ENCODE measurements at regions not wholly inside any gene's neighbourhood (a gene's known extent, or its start where the extent isn't known, plus 50 kb on each side); places are given as distances from the start of the nearest gene placed in this dataset.

DNA sequence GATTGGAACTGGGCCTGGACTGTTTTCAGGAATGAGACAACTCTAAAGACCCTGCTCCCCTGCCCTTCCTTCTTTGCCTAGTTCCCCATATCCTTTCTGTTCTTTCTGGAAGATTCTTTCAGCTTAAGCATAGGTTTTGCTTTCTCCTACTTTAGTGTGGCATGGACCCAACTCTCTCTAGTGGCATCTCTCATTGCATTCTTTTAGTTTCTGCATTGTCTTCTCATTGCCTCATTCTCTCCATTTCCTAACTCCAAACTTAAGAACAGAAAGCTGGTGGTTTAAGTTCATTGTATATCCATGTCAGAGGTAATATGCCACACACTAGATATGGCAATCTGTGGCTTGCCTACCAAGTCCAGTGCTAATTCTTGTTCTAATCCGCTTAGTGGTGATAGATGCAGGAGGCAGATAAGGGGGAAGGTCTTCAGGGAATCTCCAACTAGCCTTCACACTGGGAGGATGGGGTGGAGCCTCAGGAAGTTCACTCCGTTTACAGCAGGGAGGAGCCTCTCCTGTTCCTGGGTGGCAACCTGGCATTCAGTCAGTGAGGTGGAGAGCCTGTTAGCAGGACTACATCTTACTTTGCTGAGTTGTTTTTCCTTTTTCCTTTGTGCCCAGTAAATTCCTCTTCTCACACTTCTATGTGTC lies 165.1 kb upstream of the LMNTD1 start:
- H3K4me3 Mint-ChIP-seq = no peak overlapping the region

DNA sequence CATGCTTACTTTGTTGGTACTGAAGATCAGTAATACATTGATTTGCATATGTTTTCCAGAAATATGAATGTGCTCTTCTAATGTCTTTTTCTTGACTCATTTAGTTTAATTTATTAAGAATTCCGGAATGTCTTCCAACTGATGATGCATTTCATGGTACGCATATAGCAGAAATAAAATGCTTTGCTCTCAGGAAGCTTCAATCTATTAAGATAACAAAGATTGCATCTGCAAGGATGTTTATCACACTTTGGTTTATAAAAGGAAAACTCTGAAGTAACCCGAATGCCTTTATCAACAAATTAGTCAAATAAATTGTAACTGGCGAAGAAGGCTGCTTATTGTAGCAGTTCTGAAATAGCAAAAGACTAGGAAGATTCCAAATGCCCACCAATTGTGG lies 166.4 kb upstream of the LMNTD1 start:
- H3K27me3 Mint-ChIP-seq (ENCODE audit: low read depth) = no peaks in the 10 kb centered on the region
- H3K36me3 Mint-ChIP-seq (ENCODE audit: low read depth) = no peaks in the 10 kb centered on the region
- H3K4me3 Mint-ChIP-seq = no peak overlapping the region
- peaks cover 18% of the 10 kb centered on the region for H3K4me1 Mint-ChIP-seq
- TF ChIP-seq, protein P1, sequence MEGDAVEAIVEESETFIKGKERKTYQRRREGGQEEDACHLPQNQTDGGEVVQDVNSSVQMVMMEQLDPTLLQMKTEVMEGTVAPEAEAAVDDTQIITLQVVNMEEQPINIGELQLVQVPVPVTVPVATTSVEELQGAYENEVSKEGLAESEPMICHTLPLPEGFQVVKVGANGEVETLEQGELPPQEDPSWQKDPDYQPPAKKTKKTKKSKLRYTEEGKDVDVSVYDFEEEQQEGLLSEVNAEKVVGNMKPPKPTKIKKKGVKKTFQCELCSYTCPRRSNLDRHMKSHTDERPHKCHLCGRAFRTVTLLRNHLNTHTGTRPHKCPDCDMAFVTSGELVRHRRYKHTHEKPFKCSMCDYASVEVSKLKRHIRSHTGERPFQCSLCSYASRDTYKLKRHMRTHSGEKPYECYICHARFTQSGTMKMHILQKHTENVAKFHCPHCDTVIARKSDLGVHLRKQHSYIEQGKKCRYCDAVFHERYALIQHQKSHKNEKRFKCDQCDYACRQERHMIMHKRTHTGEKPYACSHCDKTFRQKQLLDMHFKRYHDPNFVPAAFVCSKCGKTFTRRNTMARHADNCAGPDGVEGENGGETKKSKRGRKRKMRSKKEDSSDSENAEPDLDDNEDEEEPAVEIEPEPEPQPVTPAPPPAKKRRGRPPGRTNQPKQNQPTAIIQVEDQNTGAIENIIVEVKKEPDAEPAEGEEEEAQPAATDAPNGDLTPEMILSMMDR (IDR thresholded peaks at IDR 0.05; ENCODE audit: unreplicated experiment in 3 of 3) = no peak
- H3K9me3 Mint-ChIP-seq = no peaks in the 10 kb centered on the region
- H3K27ac Mint-ChIP-seq = peak overlapping the region in 1 of 3 experiments; percentile 1

More for the DNA sequence above, 165.1 kb upstream of the LMNTD1 start:
- TF ChIP-seq, protein P1 (IDR thresholded peaks at IDR 0.05; ENCODE audit: unreplicated experiment in 3 of 3) = no peak
- Mint-ChIP-seq H3K27ac (no peak overlapping the region), H3K4me1 (peaks cover 15% of the 10 kb centered on the region), H3K27me3 (ENCODE audit: low read depth) (no peaks in the 10 kb centered on the region), H3K9me3 (no peaks in the 10 kb centered on the region), H3K36me3 (ENCODE audit: low read depth) (no peaks in the 10 kb centered on the region)

DNA sequence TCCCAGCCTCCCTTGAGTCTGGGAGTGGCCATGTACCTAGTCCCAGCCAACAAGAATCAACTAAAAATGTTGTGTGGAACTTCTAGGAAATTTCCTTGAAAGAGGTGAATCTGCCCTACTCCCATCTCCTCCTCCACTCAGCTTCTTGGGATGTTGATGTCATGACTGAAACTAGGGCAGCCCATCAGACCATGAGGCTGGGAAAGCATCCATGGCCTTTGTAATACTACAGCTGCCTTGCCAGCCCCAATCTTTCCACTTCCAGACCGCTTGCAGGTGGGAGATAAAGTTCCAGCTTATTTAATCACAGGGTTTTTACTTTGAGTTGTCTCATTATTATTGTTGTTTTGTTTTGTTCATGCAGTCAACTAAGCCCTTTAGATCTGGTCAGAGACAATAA lies 170.3 kb upstream of the LMNTD1 start:
- H3K9me3 Mint-ChIP-seq = no peaks in the 10 kb centered on the region
- H3K4me1 Mint-ChIP-seq = peaks cover 22% of the 10 kb centered on the region
- peak overlapping the region in 2 of 3 experiments; percentile 38 to 87 for H3K27ac Mint-ChIP-seq
- no peak overlapping the region for H3K4me3 Mint-ChIP-seq
- no peaks in the 10 kb centered on the region for H3K27me3 Mint-ChIP-seq (ENCODE audit: low read depth)
- TF ChIP-seq, protein P1 (IDR thresholded peaks at IDR 0.05; ENCODE audit: unreplicated experiment in 3 of 3) = no peak
- H3K36me3 Mint-ChIP-seq (ENCODE audit: low read depth) = no peaks in the 10 kb centered on the region

DNA sequence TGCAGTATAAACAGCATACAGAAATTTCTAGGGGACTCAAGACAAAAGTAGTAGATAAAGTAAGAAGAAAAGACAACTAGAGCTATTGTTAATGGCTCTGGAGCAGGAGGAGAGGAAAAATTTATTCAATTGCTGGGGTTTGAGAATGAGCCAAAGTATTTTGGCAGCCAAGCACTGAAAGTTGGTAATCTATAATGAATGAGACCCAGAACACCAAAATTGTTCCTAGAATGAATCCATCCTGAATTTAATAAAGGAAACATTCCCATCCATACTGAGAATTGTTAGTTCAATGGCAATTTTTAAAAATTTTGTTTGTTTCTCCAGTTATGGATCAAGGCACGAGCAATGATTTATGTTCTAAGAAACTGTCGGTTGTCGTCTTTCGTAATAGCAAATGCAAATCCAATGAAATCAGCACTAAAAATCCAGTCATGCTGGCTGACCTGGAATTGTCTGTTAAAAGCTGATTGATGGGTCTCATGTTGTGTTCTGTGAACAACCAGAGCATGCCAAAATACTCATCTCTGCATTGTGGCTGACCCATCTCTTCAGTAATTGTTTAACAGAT lies 170.9 kb upstream of the LMNTD1 start:
- no peaks in the 10 kb centered on the region for H3K9me3 Mint-ChIP-seq
- no peaks in the 10 kb centered on the region for H3K36me3 Mint-ChIP-seq (ENCODE audit: low read depth)
- TF ChIP-seq, protein P1 (IDR thresholded peaks at IDR 0.05; ENCODE audit: unreplicated experiment in 3 of 3) = no peak
- H3K27ac Mint-ChIP-seq = peak overlapping the region in 2 of 3 experiments; percentile 51 to 87
- no peak overlapping the region for H3K4me3 Mint-ChIP-seq
- H3K27me3 Mint-ChIP-seq (ENCODE audit: low read depth) = no peaks in the 10 kb centered on the region
- H3K4me1 Mint-ChIP-seq = peaks cover 22% of the 10 kb centered on the region

DNA sequence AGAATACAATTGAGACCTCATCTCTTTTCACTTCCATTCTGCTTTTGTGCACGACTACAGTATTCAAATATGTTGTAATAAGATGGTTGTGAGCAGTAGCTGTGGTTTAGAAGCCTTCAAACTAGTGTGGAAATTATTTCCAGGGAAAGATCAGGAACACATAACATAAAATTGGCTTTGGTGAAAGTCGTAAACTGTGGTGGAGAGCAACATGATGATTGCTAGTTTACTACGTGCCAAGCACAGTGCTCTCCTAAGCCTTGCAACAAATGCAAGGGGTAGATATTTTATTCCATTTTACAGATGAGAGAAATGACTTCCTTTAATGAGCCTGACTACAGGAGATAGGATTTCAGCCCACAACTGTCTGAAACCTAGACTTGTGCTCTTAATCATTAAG lies 172.4 kb upstream of the LMNTD1 start:
- Mint-ChIP-seq H3K4me1 (peaks cover 22% of the 10 kb centered on the region), H3K27ac (peak overlapping the region in 2 of 3 experiments; percentile 67 to 87), H3K9me3 (peaks cover 3% of the 10 kb centered on the region), H3K36me3 (ENCODE audit: low read depth) (no peaks in the 10 kb centered on the region), H3K4me3 (no peak overlapping the region), H3K27me3 (ENCODE audit: low read depth) (no peaks in the 10 kb centered on the region)
- TF ChIP-seq, protein P1 (IDR thresholded peaks at IDR 0.05; ENCODE audit: unreplicated experiment in 3 of 3) = no peak

DNA sequence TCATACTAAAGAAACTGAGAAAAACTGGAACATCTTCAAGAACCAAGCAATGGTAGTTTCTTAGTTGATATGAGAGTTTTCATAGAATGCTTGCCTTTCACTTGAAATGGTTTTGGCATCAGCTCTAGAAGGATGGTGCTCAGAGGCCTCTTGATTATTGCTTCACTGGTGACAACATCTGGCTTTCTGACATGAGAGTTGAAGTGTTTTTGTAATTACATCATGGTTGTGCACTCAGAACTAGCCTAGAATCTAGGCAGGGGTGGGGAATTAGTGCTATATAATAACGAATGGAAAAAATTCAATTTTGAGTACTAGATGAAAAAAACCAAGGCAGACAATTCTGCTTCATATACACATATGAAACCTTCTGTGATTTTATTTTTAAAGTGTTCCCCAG lies 172.8 kb upstream of the LMNTD1 start:
- Mint-ChIP-seq H3K4me3 (no peak overlapping the region), H3K4me1 (peaks cover 22% of the 10 kb centered on the region), H3K9me3 (peaks cover 3% of the 10 kb centered on the region), H3K36me3 (ENCODE audit: low read depth) (no peaks in the 10 kb centered on the region), H3K27me3 (ENCODE audit: low read depth) (no peaks in the 10 kb centered on the region), H3K27ac (peak overlapping the region in 2 of 3 experiments; percentile 67 to 87)
- TF ChIP-seq, protein P1 (IDR thresholded peaks at IDR 0.05; ENCODE audit: unreplicated experiment in 3 of 3) = no peak
